ENCODE measurements at regions not wholly inside any gene's neighbourhood (a gene's known extent, or its start where the extent isn't known, plus 50 kb on each side); places are given as distances from the start of the nearest gene placed in this dataset.

DNA sequence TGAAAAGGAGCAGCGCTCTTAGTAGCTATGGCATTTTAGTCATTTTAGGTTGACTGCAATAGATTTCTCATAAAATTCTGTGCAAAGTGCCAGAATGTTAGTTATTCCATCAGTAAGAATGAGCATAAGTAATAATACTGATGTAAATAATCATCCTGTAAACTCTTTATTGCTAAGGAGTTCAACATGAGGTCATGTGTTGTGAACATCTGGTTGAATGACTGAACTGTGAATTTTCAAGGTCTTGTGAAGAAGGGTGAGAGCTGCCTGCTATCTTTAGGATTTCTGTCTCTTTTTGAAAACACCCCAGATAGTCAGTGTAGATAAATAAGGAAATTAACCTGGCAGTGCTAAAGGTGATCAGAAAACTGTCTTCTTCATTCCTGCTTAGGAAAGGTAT lies 333.4 kb upstream of the TBC1D5 start:
- no peak for DNase-seq

DNA sequence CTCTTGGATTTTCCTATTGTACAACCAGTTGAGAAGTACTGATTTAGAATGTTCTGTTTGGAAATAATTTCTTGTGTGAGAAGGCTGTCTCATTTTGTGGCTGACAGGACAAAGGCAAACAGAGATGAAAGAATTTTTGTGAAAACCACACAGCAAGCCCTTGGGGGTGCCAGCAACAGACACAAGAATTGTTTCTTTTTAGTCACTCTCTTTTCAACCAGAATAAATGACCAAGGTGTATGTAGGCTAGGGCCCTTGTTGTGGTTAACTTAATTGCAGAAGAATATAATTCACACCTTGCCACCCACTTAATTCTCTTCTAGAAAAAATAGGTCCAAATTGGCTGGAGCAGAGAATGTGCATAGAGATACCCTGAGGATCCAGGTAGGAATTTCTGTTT lies 329.4 kb upstream of the TBC1D5 start:
- no peak for DNase-seq

DNA sequence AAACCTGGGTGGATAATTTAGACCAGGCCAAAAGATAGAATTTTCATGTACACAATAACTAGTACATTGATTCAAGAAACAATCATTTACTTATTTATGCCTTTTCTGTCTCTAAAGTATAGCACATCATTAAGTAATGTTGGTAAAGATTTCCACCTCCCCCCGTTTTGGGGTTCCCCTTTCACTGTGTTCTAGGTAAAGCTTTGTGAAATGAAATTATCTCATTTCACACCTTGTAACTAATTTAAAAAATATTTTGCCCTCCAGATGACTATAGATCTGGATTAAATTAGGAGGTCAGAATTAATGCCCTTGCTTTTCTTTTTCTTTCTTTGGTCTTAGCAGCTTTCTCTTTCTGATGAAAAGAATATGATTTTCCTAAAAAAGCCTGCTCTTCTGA lies 328.5 kb upstream of the TBC1D5 start:
- no peak for DNase-seq

DNA sequence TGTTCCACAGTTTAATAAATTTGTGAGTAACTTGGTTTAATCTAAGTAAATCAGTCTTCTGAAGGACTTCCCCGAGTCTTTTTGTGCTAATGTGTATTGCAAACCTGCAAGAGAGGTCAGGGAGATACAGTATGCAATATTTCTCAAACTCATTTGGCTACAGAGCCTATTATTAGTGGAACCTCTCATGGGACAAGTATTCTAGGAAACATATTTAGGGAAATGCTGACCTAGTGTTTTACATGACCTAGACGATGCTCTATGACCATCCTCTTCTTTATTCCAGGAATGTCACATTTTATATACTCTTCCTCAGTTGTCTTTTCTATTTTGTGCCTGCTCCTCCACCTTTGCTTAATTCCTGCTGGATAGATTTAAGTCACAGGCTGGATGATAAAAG lies 327.8 kb upstream of the TBC1D5 start:
- DNase-seq: no peak

DNA sequence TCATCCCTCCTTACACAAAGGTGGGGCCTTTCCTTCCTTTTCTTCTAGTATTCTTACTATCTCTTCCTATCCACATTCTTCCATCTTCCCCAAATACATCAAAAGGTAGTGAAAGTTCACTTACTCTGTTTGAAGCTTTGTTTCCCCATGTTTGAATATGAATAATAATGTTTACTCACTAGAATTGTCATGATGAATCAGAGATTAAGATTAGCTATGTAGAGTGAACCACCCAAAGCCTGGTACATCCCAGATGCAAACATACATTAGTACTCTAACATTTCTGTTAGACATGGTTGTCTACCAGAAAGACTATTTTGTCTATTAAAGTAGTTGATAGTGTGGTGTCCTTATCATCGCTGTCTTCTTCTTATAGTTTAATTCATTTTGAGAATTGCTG lies 327.1 kb upstream of the TBC1D5 start:
- no peak for DNase-seq

DNA sequence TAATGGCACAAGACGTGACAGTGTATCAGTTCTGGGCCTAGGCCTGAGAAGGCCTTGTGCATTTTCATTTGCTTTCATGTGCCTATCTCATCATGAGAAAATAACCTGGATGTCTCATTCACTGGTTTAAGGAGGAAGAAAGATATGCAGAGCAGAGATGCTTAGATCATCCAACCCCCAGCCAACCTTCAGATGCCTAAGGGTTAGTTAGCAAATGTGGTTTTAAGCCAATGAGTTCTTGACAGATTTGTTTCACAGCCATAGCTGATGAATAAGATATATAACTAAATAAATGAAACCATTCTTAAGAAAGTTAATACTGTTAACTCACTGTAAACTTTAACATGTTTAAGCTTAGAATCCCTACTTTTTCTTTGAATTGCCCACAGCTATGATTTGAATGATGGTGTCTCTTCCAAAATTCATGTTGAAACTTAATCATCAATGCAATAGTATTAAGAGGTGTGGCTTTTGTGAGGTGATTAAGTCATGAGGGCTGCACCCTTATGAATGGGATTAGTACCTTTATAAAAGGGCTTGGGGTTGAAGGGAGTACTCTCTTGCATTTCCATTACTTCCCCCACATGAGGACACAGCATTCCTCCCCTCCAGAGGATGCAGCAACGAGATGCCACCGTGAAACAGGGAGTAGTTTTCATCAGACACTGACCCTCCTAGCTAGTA lies 324.6 kb upstream of the TBC1D5 start:
- DNase-seq: no peak

DNA sequence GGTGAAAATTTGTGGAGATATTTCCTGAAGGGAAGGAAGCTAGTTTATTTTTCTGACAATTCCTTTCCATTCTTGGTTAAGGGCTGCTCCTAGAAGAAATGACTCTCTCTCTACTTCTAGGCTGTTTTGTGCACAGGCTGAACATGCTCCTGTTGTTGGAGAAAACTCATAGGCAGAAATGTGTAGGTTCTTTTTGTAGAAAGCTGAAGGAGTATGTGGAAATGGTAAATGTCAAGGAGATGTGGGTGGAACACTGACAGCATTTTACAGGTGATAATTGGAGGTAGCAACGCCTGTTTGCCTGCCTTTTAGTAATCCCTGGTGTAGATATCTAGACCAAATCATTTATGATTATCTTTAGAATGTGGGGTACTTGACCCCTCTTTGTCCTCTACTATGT lies 322.2 kb upstream of the TBC1D5 start:
- DNase-seq: no peak

DNA sequence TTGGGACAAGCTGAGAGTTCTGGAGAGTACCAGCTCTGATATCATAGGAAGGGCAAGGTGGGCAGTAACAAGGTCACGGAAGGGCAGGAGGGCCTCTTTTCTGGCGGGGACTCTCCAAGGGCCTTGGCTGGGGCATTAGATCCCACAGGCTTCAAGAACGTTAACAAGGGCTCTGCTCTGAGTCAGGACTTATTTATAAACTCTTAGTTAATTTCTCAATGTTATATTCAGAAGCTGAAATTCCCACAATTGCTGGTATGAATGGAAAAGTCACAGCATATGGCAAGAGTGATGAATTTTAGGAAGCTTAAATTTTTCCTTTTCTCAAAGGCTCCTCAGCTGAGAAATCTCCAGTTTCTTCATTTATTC lies 320.2 kb upstream of the TBC1D5 start:
- no peak for DNase-seq

DNA sequence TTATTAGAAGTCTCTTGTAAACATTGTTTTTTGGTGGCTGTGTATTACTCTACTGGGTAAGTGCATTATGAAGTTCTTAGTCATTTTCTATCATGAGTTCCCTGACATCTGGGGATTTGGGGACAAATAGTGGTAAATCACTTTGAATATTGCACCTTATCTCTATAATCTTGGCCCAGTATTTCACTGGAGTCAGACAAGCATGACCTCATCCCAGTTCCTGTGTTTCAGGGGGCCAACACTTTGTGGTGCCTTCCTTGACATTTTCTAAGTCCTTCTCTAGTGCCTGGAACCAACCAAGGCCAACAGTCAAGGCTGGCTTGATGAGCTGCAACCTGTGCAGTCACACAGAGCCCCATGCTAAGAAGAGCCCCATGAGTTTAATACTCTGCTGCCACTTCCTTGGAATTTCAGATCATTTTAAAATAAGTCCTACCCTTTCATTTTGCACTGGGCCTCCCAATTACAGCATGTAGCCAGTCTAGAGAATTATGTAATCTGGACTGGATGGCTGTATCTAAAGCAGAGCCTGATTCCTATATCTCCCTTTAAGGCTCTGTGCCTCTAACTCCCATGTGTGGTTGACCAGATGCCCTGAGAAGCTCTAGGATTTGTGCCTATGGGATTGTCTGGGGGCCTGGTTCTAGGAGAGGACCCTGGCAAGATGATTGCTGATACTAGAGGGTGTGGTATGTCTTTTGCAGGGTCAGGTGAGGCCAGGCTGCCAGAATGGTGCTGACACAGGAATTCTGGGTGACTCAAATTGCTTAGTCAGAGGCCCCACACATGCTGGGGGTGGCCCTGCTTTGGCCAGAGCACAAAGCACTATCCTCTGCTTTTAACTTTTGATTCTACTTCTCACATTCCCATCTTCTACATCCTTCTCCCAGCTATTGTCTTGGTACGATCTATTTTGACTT lies 319.6 kb upstream of the TBC1D5 start:
- no peak for DNase-seq

DNA sequence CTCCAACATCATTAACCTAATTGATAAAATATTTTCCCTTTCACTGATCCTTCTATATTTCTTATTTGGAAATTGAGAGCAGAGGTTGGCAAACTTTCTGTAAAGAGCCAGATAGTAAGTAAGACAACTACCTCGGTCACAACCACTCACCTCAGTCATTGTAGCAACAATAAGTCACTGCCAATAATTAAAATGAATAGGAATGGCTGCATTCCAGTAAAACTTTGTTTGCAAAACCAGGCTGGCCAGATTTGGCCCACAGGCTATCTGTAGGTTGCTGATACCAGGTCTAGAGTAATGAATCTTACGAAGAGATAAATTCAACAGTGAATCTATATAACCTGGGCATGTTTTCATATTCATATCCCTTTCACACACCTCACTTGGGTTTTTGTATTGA lies 316.2 kb upstream of the TBC1D5 start:
- no peak for DNase-seq

DNA sequence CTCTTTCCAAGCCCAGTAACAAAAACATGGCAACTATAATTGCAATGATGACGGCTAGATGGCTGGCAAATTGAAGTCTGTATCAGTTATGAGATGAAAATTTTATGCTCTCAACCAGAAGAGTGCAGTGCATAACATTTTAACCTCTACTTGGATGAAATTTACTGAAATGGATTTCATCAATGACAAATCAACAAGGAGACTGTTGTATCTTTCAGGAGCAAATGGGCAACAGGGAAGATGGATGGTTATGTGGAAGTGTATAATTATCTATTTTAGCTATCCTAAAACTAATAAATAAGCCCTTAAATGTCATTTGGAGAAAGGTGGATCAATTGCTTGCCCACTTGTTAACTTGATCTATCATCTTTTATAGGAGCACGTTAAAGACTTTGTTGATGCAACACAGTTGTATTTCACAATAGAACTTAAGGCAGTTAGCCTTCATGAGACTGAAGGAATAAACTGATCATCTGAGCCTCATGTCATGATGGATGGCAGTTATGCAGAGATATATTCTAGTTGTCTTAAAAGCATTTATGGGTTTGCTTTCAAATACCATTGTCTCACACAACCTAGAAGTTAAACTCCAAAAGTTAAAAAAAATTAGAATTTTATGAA lies 315.1 kb upstream of the TBC1D5 start:
- no peak for DNase-seq

DNA sequence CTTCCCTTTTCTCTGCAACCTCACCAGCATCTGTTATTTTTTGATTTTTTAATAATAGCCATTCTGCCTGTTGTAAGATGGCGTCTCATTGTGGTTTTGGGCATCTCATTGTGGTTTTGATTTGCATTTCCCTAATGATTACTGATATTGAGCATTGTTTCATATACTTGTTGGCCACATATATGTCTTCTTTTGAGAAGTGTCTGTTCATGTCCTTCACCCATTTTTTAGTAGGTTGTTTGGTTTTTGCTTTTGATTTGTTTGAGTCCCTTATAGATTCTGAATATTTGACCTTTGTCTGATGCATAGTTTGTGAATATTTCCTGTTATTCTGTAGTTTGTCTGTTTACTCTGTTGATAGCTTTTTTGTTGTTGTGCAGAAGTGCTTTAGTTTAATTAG lies 312.2 kb upstream of the TBC1D5 start:
- DNase-seq: no peak

DNA sequence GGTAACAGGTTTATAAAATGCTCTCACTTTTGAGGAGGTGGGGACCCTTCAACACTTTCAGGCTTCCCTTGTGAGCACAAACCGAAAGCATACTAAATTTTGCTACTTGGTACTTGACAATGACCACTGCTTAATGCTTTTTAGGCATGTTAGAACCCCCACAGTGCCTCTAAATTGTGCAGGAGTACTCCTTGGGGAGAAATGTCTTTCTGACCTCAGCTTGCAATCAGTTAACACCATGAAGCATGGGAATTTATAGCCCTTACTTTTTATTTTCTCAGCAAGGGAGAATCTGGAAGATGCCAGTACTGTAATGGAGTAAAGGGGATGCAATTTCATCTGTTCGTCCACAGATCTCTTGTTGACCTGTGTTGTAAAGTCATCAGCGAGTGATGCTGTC lies 308.9 kb upstream of the TBC1D5 start:
- no peak for DNase-seq

DNA sequence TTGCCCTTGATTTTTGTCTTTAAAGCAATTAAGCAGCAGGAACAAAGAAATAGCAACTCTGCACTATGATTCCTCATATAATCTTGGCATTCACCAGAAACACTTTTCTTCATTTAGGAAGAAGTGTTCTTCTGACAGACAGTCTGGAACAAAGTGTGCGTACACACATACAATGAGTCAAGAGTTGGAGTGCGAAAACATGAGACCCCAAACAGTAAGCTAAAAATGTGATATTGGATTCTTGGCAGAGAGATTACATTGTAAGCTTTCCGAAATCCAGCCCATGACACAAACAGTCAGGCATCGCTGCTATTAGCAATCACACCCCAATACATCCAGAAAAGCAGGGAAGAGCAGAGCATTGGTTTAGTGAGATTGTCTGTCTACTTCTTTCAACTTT lies 306.7 kb upstream of the TBC1D5 start:
- no peak for DNase-seq

DNA sequence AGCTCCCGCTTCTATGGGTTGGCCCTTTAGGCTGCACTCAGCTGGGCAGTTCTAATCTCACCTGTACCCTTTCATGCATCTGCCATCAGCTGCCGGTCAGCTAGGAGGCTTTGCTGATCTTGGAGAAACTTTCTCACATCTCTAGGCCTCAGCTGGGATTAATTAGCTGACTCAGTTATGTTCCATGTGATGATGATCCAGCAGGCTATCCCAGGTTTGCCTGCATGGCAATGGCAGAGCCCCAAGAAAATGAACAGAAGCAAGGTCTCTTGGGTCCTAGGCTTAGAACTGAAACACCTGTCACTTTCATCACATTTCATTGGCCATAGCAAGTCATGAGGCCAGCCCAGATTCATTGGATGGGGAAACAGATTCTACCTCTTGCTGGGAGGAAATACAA lies 304.6 kb upstream of the TBC1D5 start:
- no peak for DNase-seq

DNA sequence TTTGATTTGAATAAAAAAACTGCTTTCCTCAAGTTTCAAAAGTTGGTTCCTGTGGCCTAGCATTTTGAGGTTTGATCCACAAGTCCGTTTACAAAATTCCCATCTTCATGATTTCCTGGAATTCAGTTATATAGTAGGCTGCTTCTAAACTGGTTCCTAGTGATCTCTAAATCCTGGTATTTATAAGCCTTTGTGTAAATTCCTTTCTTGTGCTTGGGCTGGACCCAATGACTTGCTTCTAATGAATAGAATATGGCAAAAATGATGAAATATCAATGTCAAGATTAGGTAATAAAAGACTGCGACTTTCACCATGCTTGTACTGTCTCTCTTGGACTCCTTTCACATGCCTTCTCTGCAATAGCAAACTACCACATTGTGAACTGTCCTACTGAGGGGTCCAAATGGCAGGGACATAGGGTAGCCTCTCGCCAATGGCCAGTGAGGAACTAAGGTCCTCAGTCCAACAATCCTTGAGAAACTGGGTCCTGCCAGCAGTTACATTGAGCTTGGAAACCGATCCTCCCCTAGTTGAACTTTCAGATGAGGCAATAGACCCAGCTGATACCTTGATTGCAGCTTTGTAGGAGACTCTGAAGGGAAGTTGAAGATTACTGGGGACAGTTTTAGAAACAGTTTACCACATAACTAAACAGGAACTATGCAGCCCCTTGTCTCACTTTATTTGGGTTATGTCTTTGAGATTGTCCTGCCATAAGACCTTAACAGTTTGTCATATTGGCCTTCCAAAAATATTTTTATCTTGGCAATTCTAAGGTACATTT lies 303.9 kb upstream of the TBC1D5 start:
- no peak for DNase-seq

DNA sequence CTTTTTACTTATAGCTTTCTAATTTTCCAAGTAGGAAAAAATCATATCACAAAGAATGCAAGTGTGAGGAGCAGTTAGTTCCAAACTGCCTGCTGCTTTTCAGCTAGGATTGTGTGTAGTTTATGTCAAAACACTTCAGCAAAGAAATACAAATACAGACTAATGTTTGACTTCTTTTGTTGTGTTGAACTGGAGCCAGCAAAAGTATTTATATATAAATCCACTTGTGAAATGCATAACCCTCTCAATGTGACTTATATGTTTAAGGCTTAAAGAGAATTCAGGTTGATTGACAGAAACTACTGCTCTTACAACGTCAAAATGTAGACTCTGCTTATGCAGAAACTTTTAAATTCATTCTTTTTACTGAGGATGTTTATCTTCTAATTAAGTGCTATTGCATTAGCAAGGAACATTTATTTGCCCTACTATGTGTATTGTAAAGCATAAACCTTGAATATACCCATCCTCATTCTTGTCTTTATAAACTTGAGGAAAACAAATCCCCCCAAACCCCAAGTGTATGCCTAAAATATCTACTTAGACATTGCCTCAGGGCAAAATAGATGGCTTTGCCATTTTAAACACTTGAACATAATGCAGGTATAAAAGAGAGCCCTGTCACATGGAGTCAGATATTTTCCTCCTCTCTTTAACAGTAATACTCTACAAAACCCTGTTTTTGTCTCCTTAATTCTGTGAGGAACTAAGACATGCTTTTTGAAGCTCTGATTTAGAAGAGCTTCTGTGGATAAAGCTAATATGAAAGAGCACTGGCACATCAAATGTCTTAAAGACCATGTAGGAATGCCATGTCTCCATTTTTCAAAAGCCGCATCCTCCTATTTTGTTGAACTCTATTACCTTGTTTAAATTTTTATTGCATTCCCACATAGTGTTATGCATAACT lies 302.8 kb upstream of the TBC1D5 start:
- no peak for DNase-seq

DNA sequence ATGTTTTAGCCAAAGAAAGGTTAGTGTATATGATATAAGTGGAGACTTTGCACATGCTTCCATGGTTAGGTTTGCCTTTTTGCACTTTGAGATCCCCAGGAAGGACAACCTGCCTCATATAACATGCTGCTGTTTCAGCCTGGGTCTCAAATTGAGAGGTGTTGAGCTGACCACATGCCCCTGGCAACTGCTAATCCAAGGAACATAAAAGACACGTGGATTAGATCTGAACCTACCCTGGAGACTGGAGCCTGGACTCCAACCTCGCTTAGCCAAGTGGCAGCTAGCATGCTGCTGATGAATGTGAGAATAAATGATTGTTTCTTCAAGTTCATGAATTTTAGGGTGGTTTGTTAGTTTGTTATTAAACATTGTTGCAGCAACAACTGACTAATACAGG lies 301.8 kb upstream of the TBC1D5 start:
- no peak for DNase-seq

DNA sequence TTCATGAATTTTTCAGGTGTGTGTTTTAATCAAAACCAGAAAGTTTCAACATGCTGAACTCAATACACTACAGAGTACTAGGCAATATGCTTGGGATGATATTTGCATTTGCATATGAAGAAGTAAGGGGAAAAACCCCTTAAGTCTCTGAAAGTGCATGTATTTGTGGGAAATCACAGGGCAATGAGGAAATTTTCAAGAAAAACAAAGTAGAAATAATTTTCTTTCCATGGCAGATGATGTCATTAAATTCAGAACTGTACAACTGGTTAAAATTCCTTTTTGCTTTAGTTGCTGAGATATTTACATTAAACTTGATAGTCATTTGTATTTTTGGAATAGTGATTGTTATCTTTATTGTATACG lies 294.0 kb upstream of the TBC1D5 start:
- DNase-seq: no peak

DNA sequence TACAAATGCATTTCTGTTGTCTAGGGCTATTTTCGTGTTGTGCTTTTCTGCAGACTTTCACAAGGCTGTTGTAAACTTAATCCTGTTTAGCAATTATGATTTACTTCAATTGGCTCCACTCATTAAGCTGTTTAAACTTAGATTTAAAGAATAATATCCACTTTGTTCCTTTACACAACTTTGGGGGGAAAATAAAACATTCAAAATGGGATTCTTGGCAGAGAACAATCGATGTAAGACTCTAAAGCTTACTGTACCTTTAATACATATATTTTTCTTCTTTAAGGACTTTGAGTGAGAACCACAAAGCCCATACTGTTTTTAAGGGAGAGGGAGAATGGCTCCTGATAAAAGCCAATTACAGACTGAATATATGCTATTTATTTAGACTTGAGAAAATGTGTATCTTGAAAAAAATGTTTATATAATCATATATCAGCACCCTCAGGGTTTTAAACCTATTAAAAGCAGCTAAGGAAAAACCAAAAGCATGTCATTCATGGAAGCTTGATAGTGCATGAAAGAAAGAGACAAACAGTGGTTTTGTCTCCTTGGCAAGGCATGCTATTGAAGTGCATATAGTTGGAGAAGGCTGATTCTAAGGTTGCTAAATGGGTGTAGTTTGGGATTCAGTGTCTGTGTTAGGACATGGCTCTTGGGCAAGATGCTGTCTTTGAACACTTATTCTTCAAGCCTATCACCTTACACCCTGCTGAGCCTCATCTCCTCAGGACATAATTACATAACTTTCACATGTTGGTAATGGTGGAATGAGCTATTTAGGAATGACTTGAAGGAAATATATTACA lies 293.4 kb upstream of the TBC1D5 start:
- no peak for DNase-seq

DNA sequence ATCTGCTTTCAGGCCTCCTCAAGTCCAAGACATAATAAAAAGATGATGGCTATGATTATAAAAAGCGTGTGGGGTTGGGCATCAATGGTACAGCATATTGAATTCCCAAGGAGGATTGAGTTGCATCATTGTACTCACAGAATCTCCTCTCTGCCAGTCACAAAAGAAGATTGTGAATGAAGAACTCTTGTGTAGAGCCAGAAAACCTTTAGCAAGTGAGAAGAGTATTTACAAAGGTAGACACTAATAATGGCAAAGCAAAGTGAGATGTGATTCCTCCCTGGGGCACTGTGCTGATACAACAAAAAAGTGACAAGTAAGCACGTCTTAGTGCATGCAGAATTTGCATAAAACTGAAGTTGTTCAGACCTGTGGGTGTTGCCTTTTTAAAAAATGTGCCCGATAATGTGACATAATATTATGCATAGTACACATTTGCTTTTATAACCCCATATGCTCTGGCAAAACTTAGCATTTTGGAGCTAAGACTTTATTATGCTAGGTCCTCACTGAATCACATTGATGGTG lies 291.2 kb upstream of the TBC1D5 start:
- DNase-seq: no peak

Measured in stimulated activated CD4-positive, alpha-beta T cell treated with anti-CD3 and anti-CD28 coated beads, Interleukin-4, amount 100 ng/mL, for 1 hour (primary cell).